ENCODE measurements at regions not wholly inside any gene's neighbourhood (a gene's known extent, or its start where the extent isn't known, plus 50 kb on each side); places are given as distances from the start of the nearest gene placed in this dataset.

DNA sequence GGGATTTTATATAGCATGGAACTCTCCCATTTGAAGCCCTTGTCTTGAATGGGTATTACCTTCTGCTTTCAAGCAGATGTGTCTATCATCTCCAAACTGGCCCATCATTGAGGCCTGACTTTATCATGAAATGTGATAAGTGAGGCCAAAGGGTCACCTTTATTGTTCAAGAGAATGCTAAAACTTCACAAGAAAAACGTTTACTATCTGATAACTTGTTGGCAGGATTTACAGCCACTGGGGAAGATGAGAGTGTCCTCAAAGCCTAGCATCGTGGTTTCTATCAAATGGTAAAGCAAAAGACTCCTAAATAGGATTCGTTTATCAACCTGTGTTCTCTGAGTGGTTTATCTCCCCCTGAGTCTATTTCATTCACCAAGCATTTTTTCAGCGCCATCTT lies 62.0 kb upstream of the CLMN start:
- Histone ChIP-seq H3K9ac (ENCODE audit: insufficient read depth, low read depth, low read length) (no peak overlapping the region), H3K4me3 (replicated peaks in 1 of 3; ENCODE audit: insufficient read depth in 1 of 3, low read depth in 2 of 3, low read length in 3 of 3) (no peak overlapping the region), H3K36me3 (replicated peaks in 1 of 2; ENCODE audit: control insufficient read depth in 1 of 2, insufficient read depth in 2 of 2, low read length in 2 of 2) (no peaks in the 10 kb centered on the region), H3K4me1 (ENCODE audit: insufficient read depth, low read length) (no peaks in the 10 kb centered on the region), H3K27ac (ENCODE audit: extremely low read length, insufficient read depth, low read length) (no peak overlapping the region), H3K4me2 (ENCODE audit: low read depth, low read length) (no peak overlapping the region), H3K27me3 (ENCODE audit: control insufficient read depth in 1 of 2, insufficient read depth in 2 of 2, low read length in 2 of 2) (peaks cover 1 to 15% of the 10 kb centered on the region in 2 experiments; a peak in 3 of 5 replicates), H3K9me3 (ENCODE audit: low read length) (peaks cover 31% of the 10 kb centered on the region), H4K20me1 (ENCODE audit: insufficient read depth, low read length) (no peaks in the 10 kb centered on the region), H3K79me2 (ENCODE audit: insufficient read depth, low read length) (no peaks in the 10 kb centered on the region), H2AFZ (ENCODE audit: low read length) (no peak overlapping the region)
- 30% methylated on average over 4 of the region's 4 CpGs for WGBS (ENCODE audit: low lambda C conversion rate)
- ChIA-PET POLR2A (no interaction called here), CTCF (ENCODE audit: low intra/inter-chr PET ratio, low total read pairs) (no interaction called here)
- no TSS peak for BruUV-seq (replicated peaks)
- in situ Hi-C loops (cut with HindIII; ENCODE audit: extremely low pct_ligation_motif_present, low pct_unique_long_range_greater_than_20kb): no loop called here
- DNase-seq (ENCODE audit: low spot score): no peak
- FAIRE-seq: no peak
- TF ChIP-seq ZNF318 (CRISPR knock-in tag; IDR thresholded peaks at IDR 0.05) (no peak), CSRNP1 (CRISPR knock-in tag; IDR thresholded peaks at IDR 0.05) (no peak), ZBTB1 (CRISPR knock-in tag; IDR thresholded peaks at IDR 0.05; ENCODE audit: borderline replicate concordance) (no peak), TCF7 (IDR thresholded peaks at IDR 0.05; ENCODE audit: low read depth) (no peak), RFXANK (CRISPR knock-in tag; IDR thresholded peaks at IDR 0.05) (no peak), TIGD3 (CRISPR knock-in tag; IDR thresholded peaks at IDR 0.05; ENCODE audit: borderline replicate concordance) (no peak)
- TF ChIP-seq, protein P1, sequence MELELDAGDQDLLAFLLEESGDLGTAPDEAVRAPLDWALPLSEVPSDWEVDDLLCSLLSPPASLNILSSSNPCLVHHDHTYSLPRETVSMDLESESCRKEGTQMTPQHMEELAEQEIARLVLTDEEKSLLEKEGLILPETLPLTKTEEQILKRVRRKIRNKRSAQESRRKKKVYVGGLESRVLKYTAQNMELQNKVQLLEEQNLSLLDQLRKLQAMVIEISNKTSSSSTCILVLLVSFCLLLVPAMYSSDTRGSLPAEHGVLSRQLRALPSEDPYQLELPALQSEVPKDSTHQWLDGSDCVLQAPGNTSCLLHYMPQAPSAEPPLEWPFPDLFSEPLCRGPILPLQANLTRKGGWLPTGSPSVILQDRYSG (CRISPR knock-in tag; IDR thresholded peaks at IDR 0.05): no peak
- ATAC-seq: no peak
- intact Hi-C loops (cut with micrococcal nuclease; ENCODE audit: unreplicated experiment): no loop called here

Data from HepG2 (cell line).